Activated CD4-positive, alpha-beta memory T cell treated with anti-CD3 and anti-CD28 coated beads for 36 hours (primary cell): ENCODE measurements at regions not wholly inside any gene's neighbourhood (a gene's known extent, or its start where the extent isn't known, plus 50 kb on each side); places are given as distances from the start of the nearest gene placed in this dataset.

Source experiments
- CTCF ChIA-PET: fragments of 350-600 bp; sonication (Branson Sonifier 250); formaldehyde crosslinking; loops from one replicate; lab custom pipeline; 2021; ENCODE audit warnings: antibody characterized with exemption, inconsistent platforms; lab: Charles Lee
- POLR2A ChIA-PET: fragments of 350-600 bp; sonication (Branson Sonifier 250); formaldehyde crosslinking; loops from one replicate; lab custom pipeline; 2021; ENCODE audit warnings: antibody characterized with exemption; lab: Charles Lee
- DNase-seq: peaks from one replicate; pipeline ENCODE4 v3.0.0-alpha.2; 2020
- H3K27ac Mint-ChIP-seq: one replicate; pipeline ENCODE4 v1.8.0; 2021; ENCODE audit warnings: mixed read lengths
- H3K27me3 Mint-ChIP-seq: one replicate; pipeline ENCODE4 v1.8.0; 2021; ENCODE audit warnings: mixed read lengths
- H3K36me3 Mint-ChIP-seq: one replicate; pipeline ENCODE4 v1.8.0; 2021; ENCODE audit warnings: mixed read lengths
- H3K4me1 Mint-ChIP-seq: one replicate; pipeline ENCODE4 v1.8.0; 2021; ENCODE audit warnings: low read depth, mixed read lengths
- H3K4me3 Mint-ChIP-seq: one replicate; pipeline ENCODE4 v1.8.0; 2021; ENCODE audit warnings: mild to moderate bottlenecking, mixed read lengths
- H3K9me3 Mint-ChIP-seq: one replicate; pipeline ENCODE4 v1.8.0; 2021; ENCODE audit warnings: mixed read lengths
- intact Hi-C: fragments of 100-400 bp; cut with micrococcal nuclease; formaldehyde crosslinking; loops from one replicate; pipeline ENCODE4 v1.15.1; 2023

DNA sequence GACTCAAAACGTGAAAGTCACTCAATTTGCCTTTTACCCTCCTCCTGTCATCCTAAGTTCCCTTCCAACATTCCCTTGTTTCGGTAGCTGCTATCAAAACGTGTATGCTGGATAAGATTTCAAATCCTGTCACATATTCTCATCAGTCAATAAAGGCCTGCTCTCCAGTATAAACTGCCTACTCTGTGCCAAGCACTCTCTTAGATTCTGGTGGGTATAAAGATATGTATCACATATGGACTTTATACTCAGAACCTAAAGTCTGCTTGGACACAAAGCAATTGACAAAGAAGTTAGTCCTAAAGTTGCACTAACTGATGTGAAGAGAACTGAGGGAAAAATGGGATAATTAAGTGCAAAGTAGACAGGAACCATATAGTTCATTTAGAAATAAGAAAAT is 476.6 kb upstream of the MARCKS start:
- DNase-seq, result no peak
- no peaks in the 10 kb centered on the region for H3K36me3 Mint-ChIP-seq

DNA sequence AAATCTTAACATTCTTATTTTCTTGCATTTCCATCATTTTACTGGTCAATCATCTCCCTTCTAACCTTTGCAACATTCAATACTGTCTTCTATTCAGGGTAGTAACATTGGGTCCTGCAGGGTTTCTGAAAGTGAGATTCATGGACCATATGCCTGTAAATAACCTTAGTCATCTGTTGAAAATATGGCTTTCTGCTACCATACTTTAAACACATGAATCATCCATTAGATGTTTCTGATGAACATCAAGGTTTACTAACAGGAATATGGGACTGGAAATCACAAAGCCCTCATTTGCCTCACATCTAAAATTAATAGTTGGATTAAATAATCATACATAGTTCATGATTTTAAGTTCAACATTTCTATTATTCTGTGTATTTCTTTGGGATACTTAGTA is 475.9 kb upstream of the MARCKS start:
- CTCF ChIA-PET, result no interaction called here
- no peaks in the 10 kb centered on the region for H3K36me3 Mint-ChIP-seq
- no peak overlapping the region for H3K27ac Mint-ChIP-seq
- H3K9me3 Mint-ChIP-seq, result no peaks in the 10 kb centered on the region
- H3K4me1 Mint-ChIP-seq, result no peaks in the 10 kb centered on the region
- DNase-seq, result no peak
- POLR2A ChIA-PET, result no interaction called here
- no peaks in the 10 kb centered on the region for H3K27me3 Mint-ChIP-seq
- intact Hi-C loops, result no loop called here
- no peak overlapping the region for H3K4me3 Mint-ChIP-seq

More for the DNA sequence above, 476.6 kb upstream of the MARCKS start:
- Mint-ChIP-seq H3K27ac (no peak overlapping the region), H3K27me3 (no peaks in the 10 kb centered on the region), H3K4me3 (no peak overlapping the region), H3K9me3 (no peaks in the 10 kb centered on the region), H3K4me1 (no peaks in the 10 kb centered on the region)
- intact Hi-C loops, result no loop called here
- ChIA-PET POLR2A (no interaction called here), CTCF (no interaction called here)

DNA sequence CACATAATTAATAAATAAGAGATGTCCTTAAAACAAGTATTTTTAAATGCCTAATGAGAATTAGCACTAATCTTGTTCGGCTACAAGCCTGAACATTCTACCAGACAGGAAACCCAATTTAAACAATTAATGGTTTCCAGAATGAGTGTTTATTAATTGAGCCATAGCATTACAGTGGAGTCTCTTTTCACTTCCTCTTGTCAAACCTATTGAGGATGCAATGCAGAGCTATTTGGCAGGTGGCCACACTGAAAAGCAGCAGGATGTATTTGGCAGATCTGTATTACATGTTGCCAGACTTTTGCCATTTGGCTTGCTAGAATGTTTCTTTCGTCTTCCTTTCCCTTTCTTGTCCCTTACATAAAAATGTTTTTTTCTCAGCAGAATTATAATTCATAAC is 475.2 kb upstream of the MARCKS start:
- ChIA-PET CTCF (no interaction called here), POLR2A (no interaction called here)
- Mint-ChIP-seq H3K27me3 (no peaks in the 10 kb centered on the region), H3K4me1 (no peaks in the 10 kb centered on the region), H3K27ac (no peak overlapping the region), H3K4me3 (no peak overlapping the region), H3K9me3 (no peaks in the 10 kb centered on the region), H3K36me3 (no peaks in the 10 kb centered on the region)
- DNase-seq, result no peak
- intact Hi-C loops, result no loop called here

DNA sequence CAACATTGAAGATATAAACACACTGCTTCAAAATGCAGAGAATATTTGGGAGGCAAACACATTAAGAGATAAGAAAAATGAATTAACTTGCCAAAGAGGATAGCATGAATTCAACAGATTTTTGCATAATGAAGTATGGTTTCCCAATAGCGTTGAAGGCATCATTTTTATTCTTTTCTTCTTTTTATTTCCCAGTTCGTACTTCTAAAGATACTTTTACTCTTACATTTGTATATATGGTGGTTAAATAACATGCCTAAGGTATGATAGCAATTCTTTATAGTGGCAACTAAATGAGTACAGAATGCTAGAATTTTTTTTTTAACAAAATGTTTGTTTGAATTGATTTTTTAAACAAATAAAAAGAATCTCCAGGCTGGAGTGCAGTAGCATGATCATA is 473.4 kb upstream of the MARCKS start:
- Mint-ChIP-seq H3K36me3 (no peaks in the 10 kb centered on the region), H3K27ac (no peak overlapping the region), H3K4me1 (no peaks in the 10 kb centered on the region), H3K4me3 (no peak overlapping the region), H3K27me3 (no peaks in the 10 kb centered on the region), H3K9me3 (no peaks in the 10 kb centered on the region)
- ChIA-PET POLR2A (no interaction called here), CTCF (no interaction called here)
- intact Hi-C loops, result no loop called here
- no peak for DNase-seq

DNA sequence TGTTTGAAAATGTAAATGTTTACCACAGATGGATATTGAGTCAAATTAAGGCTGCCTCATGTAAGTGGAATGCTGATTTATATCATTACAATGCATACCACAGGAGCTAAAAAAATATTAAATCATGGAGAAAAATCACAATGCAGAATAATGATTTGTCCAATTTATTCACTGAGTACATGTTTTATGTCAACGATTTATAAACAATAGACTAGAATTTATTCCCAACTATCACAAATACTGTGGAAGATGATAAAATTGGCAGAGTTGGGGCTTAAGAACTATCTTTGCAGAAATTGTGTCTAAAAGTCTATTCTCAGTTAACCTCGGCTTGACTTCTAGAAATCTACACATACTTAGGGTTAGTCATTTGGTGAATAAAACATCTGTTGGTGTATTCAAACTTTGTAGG is 472.1 kb upstream of the MARCKS start:
- Mint-ChIP-seq H3K27ac (no peak overlapping the region), H3K4me3 (no peak overlapping the region), H3K4me1 (no peaks in the 10 kb centered on the region), H3K27me3 (no peaks in the 10 kb centered on the region), H3K9me3 (no peaks in the 10 kb centered on the region), H3K36me3 (no peaks in the 10 kb centered on the region)
- intact Hi-C loops, result no loop called here
- DNase-seq, result no peak
- ChIA-PET POLR2A (no interaction called here), CTCF (no interaction called here)

DNA sequence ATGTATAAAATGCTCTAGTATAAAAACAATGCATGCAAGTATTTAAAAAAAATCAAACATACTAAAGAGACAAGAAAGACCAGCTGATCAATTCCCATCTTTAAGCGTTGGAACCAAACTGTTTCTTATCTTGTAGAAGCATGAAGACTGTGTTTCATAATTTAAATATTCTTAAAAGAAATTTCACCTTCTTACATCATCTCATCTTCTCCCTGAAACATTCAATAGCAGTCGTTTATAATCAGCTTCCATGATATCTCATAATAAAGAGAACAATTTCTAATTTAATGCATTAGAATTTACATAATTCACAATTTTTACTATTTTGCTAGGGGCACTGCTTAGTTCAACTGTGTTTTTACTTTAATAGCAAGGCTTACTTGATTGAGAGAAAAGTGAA is 468.1 kb upstream of the MARCKS start:
- DNase-seq, result no peak
- Mint-ChIP-seq H3K4me1 (no peaks in the 10 kb centered on the region), H3K27me3 (no peaks in the 10 kb centered on the region), H3K9me3 (no peaks in the 10 kb centered on the region), H3K36me3 (no peaks in the 10 kb centered on the region), H3K27ac (no peak overlapping the region), H3K4me3 (no peak overlapping the region)
- intact Hi-C loops, result no loop called here
- CTCF ChIA-PET, result interaction anchor here (0.6 kb wide), 1 partner anchor 10 kb away, joined by 3 read pairs; no protein-coding TSS in a partner anchor
- POLR2A ChIA-PET, result no interaction called here

DNA sequence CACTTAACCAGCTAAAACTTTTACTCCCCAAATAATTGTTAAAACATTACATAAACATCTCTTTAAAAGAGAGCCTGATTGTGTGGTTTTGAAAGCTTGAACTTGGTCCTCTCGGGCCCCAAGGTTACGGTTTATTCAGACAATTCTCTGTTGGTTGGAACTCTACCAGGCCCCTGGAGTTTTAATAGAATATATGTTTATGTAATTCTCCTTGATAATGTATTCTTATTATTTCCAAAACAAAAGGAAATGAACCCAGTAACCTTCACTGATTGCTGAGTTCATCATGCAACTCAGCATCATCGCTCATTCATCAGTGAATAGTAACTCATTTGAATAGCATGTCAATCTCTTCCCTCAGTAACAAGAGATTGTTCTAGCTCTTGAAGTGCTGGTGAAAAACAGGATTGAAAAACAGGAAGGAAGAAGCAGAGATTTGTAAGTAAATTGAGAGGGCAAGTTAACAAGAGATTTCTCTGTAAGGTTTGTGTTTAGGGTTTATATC is 464.5 kb upstream of the MARCKS start:
- Mint-ChIP-seq H3K9me3 (no peaks in the 10 kb centered on the region), H3K36me3 (no peaks in the 10 kb centered on the region), H3K27ac (no peak overlapping the region), H3K27me3 (no peaks in the 10 kb centered on the region), H3K4me3 (no peak overlapping the region), H3K4me1 (no peaks in the 10 kb centered on the region)
- ChIA-PET CTCF (interaction anchor here (0.6 kb wide), 1 partner anchor 17 kb away, joined by 3 read pairs; no protein-coding TSS in a partner anchor), POLR2A (no interaction called here)
- intact Hi-C loops, result no loop called here
- DNase-seq, result no peak

DNA sequence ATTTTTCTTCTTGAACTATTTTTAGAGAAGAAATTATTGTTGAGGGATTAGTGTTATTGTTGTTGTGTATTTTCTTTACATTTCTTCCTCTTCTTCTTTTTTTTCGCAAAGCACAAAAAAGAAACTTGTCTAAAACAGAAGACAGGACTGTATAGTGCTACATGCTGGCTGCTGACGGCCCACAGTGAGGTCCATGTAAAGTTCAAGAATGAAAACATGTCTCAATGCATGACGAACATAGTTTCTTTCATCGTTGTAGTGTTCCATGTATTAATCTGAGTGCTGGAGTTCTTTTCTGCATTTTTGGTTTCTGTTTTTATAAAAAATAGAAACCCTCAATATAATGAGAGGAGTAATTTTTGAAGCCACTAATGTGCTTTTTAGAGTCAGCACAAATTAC is 462.9 kb upstream of the MARCKS start:
- ChIA-PET POLR2A (no interaction called here), CTCF (no interaction called here)
- no peaks in the 10 kb centered on the region for H3K9me3 Mint-ChIP-seq

DNA sequence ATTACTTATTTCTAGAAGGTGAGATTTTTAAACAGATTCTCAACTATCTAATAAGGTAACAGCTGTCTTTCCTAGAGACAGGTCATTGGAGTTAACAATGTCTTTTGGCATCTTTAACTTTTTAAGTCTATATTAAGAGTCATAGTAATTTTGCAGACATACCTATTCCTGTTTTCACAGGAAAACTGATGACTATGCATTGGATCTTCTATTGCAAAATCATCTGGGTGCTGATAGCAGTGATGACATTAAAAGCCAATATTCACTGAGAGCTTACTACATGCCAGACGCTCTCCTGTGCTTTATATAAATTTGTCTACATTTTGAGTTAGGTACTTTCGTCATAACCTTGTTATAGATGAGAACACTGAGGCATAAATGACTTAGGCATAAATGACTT is 462.4 kb upstream of the MARCKS start:
- Mint-ChIP-seq H3K4me1 (no peaks in the 10 kb centered on the region), H3K27me3 (no peaks in the 10 kb centered on the region), H3K4me3 (no peak overlapping the region), H3K9me3 (no peaks in the 10 kb centered on the region), H3K36me3 (no peaks in the 10 kb centered on the region), H3K27ac (no peak overlapping the region)
- CTCF ChIA-PET, result no interaction called here
- POLR2A ChIA-PET, result no interaction called here
- intact Hi-C loops, result no loop called here
- DNase-seq, result no peak

More for the DNA sequence above, 462.9 kb upstream of the MARCKS start:
- no peaks in the 10 kb centered on the region for H3K4me1 Mint-ChIP-seq
- no peaks in the 10 kb centered on the region for H3K27me3 Mint-ChIP-seq
- intact Hi-C loops, result no loop called here
- H3K36me3 Mint-ChIP-seq, result no peaks in the 10 kb centered on the region
- DNase-seq, result no peak
- H3K4me3 Mint-ChIP-seq, result no peak overlapping the region
- no peak overlapping the region for H3K27ac Mint-ChIP-seq

DNA sequence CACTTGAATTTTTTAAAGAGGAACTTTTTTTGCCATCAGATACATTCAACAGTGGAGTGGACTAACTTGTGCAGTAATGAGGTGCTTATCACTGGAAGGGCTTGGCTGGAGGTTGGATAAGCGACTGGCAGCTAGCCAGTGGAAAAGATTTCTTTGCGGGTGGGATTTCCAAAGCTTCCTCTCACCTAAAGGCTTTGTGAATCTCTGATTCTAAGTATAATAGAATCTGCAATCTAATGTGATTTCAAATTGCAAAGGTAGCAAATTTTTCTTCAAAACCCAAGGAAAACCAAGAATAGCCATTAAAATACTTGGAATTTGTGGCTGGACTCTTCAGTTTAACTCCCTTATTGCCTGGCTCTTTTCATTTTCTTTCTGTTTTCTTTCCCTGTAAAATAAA is 460.4 kb upstream of the MARCKS start:
- peaks cover 4% of the 10 kb centered on the region for H3K9me3 Mint-ChIP-seq
- H3K4me3 Mint-ChIP-seq, result no peak overlapping the region
- no peak for DNase-seq
- H3K4me1 Mint-ChIP-seq, result no peaks in the 10 kb centered on the region
- POLR2A ChIA-PET, result no interaction called here
- H3K27ac Mint-ChIP-seq, result no peak overlapping the region
- CTCF ChIA-PET, result interaction anchor here (0.9 kb wide), 1 partner anchor 462 kb away, joined by 4 read pairs; no protein-coding TSS in a partner anchor
- no peaks in the 10 kb centered on the region for H3K36me3 Mint-ChIP-seq
- no peaks in the 10 kb centered on the region for H3K27me3 Mint-ChIP-seq
- intact Hi-C loops, result no loop called here

DNA sequence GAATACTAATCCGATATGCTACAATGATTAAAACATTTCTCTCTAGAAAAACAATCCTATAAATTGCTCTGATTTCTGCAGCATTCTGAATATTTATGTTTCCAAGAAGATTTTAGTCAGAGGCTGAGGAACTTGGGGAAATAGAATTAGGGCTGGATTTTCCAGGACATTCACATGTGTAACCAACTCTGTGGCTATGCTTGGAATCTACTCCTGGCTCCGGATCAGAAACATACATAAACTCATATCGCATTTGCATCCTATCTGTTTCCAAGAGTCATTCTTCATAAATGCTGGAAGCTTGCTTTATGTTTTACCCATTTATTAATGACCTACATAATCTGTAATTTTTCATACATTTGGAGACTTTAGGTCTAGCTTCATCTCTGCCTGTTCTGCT is 459.9 kb upstream of the MARCKS start:
- no peaks in the 10 kb centered on the region for H3K4me1 Mint-ChIP-seq
- DNase-seq, result no peak
- H3K36me3 Mint-ChIP-seq, result no peaks in the 10 kb centered on the region
- CTCF ChIA-PET, result no interaction called here
- no peaks in the 10 kb centered on the region for H3K27me3 Mint-ChIP-seq
- no peak overlapping the region for H3K4me3 Mint-ChIP-seq
- intact Hi-C loops, result no loop called here
- peaks cover 4% of the 10 kb centered on the region for H3K9me3 Mint-ChIP-seq
- POLR2A ChIA-PET, result no interaction called here
- no peak overlapping the region for H3K27ac Mint-ChIP-seq

DNA sequence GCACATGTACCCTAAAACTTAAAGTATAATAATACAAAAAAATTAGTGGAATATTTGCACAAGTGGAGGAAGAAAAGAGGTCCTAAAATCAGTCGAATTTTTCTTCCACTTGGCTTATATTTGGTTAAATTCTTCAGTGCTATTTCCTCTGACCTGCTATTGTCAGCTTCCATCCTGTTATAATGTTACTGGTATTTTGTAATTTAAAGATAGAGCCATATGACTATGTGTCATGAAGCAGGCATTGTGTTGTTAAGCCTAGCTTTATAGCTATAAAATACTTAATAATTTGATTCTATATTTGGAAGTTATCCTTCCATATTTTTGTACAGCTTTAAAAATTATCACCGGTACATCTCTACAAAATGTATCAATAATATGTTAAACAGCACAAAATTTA is 455.9 kb upstream of the MARCKS start:
- ChIA-PET CTCF (no interaction called here), POLR2A (no interaction called here)
- Mint-ChIP-seq H3K4me3 (no peak overlapping the region), H3K27me3 (no peaks in the 10 kb centered on the region), H3K9me3 (peaks cover 4% of the 10 kb centered on the region), H3K4me1 (no peaks in the 10 kb centered on the region), H3K27ac (no peak overlapping the region), H3K36me3 (no peaks in the 10 kb centered on the region)
- no peak for DNase-seq
- intact Hi-C loops, result no loop called here

DNA sequence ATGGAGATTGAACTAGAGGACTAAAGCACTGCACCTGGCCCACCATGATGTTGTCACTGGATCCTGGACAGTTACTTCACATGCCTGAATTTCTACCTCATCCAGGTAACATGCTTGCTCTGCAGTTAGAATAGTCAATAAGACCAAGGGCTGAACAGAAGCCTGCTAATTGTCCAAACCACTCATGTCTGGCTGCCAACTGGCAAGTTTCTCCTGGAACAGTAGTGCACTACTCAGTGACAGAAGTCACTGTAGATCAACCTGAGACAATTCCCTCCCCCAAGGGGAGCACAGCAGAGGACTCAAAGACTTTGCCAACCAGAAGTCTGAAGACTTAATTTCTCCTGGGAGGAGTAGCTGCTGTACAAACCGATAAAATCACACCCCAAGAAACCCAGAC is 454.6 kb upstream of the MARCKS start:
- Mint-ChIP-seq H3K27me3 (no peaks in the 10 kb centered on the region), H3K9me3 (peaks cover 4% of the 10 kb centered on the region), H3K4me1 (no peaks in the 10 kb centered on the region), H3K27ac (no peak overlapping the region), H3K4me3 (no peak overlapping the region), H3K36me3 (no peaks in the 10 kb centered on the region)
- intact Hi-C loops, result no loop called here
- no peak for DNase-seq
- POLR2A ChIA-PET, result no interaction called here
- CTCF ChIA-PET, result no interaction called here
